GM12891 (cell line): ENCODE measurements at regions not wholly inside any gene's neighbourhood (a gene's known extent, or its start where the extent isn't known, plus 50 kb on each side); places are given as distances from the start of the nearest gene placed in this dataset.

Experiments
- POLR2AphosphoS5 ChIP-seq: IDR thresholded peaks from 2 replicates; pipeline ENCODE4 v1.6.1; 2011; ENCODE audit warnings: low read depth, low read length, control low read depth
- SPI1 ChIP-seq: IDR thresholded peaks from 2 replicates; pipeline ENCODE4 v1.6.1; 2011; ENCODE audit warnings: low read depth, low read length, control low read depth

- TF ChIP-seq SPI1 (no peak), POLR2AphosphoS5 (no peak)
Measured at GRCh38 chr5:28808967-28809810, 1770.8 kb upstream of the CDH9 start.
